IPS-18c (cell line): ENCODE measurements at regions not wholly inside any gene's neighbourhood (a gene's known extent, or its start where the extent isn't known, plus 50 kb on each side); places are given as distances from the start of the nearest gene placed in this dataset.

ENCODE experiments used
- H3K4me3 ChIP-seq: 2 replicates; pipeline ENCODE4 v1.7.0; 2013; ENCODE audit warnings: low read depth, mild to moderate bottlenecking, low read length, moderate library complexity; ENCODE audit not compliant: insufficient read depth
- H3K9me3 ChIP-seq: one replicate; pipeline ENCODE4 v1.6.1; 2013; ENCODE audit warnings: mild to moderate bottlenecking, low read length, moderate library complexity; ENCODE audit not compliant: control insufficient read depth, insufficient read depth

DNA sequence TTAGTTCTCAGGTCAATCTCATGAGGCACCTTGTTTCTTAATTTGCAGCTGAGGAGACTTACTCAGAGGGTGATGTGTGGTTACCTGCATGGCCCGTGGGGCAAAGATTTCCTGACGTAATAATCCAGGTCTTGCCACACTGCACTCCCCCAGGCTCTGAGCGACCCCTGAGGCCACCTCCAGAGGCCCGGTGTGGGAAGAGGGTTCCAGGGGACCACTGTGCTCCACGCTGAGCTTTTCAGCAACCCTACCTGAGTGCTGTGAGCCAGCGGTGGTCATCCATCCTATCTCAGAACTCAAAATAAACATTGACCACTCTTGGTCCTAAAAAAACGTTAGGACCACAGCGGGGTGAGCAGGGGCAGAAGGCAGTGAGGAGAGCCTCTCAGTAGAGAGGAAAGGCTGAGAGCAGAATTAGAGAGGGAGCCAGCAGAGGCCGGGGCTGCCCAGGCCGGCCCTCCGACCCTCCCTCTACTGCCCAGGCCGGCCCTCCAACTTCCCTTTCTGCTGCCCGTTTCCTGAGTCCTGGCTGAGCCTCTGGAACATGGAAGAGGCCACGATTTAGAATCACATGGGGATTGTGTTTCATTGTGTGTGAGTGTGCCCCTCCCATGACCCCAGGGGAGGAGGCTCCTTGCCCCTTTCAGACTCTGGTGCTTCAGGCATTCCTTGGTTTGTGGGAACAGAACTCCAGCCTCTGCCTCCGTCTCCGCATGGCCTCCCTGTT lies 188.2 kb upstream of the DIO3 start:
- Histone ChIP-seq H3K9me3 (peaks cover 2% of the 10 kb centered on the region), H3K4me3 (no peak overlapping the region)

DNA sequence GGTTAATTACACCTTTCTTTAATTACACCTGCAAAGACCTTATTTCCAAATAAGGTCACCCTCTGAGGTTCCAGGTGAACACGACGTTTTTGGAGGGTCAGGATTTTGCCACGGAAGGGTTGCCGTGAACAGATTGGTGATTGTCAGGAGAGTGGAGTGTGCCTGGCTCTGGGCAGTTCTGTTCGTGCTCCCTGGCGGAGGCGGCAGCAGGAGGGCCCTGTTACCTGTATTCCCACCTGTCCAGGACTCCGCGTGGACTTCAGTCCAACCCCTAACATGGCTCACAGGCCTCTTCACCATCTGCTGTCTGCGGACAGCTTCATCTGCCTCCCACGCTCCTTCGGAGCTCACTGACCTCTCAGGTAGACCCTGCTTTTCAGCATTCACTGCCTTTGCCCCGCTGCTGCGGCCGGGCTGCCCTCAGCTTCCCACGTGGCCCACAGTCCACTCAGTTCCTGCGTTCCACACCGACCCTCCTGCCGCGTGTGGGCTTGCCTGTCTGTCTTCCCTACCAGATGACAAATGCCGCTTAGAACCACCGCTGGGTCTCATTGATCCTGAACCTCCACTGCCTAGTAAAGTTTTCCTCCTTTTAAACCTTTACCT lies 187.5 kb upstream of the DIO3 start:
- Histone ChIP-seq H3K9me3 (peaks cover 2% of the 10 kb centered on the region), H3K4me3 (no peak overlapping the region)

DNA sequence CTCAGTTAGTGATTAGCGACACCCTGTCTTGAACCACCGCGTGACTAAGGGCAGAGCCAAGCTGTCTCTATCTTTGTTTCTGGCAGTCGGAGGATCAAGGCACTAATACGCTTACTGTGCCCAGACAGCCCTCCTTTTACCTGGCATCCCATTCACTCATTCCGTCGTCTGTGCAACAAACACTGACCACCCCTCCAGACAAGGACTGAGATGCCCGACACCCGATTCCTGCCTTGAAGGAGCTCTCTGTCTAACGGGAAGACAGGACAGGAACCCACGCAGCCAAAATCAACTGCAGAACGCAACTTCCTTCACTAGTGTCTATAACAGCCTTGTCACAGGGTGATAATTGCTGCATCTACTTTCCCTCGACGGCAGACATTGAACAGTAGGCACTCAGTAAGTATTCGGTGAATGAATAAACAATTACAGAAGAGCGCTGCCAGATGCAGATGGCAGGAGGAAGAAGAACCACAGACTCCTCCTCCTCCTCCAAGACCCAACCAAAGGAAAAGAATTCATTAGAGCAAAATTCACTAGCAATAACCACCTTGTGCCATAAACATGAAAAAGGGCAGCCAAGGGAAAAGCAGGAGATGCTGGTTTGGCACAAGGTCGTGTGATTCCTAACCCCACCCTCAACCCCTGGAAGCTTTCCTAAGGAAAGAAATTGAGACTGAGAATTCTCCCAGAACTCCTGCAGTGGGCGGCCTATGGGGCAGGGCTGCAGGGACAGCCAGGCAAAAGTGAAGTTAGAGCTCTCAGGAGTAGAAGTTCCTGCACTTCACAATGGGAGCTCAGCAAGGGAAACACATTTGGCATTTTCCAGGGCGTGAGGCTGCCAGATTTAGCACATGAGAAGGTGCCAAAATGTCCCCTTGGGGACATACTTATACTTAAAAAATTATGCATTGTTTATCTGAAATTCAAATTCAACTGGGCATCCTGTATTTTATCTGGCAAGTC lies 186.6 kb upstream of the DIO3 start:
- Histone ChIP-seq H3K9me3 (peaks cover 2% of the 10 kb centered on the region), H3K4me3 (no peak overlapping the region)

DNA sequence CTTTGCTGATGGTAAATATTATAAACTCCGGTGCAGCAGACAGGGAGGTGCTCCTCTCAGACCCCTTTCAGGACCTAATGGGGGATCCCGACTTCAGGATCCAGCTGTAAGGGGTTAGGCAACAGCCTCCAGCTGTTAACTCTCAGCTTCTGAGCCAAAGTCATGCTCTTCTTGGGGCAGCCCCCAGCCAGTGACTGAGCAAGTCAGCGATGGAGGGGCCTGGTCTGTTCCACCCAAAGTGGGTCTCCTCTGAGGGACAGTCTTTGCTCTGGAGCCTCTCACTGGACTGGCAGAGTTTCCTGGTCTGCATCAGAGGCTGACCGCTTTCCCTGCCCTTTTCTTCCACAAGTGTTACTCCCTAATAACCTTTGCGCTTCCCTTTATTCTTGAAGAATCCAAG lies 184.2 kb upstream of the DIO3 start:
- Histone ChIP-seq H3K9me3 (peaks cover 5% of the 10 kb centered on the region), H3K4me3 (no peak overlapping the region)

DNA sequence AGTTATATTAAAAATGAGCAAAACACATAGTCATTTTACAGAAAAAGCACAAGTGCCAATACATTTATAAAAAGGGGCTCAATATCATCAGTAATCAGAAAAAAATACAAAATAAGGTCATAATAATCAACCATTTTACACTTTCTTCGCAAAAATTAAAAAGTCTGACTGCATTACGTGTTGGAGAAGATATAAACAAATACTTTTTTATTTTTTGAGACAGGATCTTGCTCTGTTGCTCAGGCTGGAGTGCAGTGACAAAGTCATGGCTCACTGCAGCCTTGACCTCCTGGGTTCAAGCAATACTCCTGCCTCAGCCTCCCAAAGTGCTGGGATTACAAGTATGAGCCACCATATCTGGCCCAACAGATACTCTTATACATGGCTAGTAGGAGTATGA lies 181.5 kb upstream of the DIO3 start:
- H3K9me3 ChIP-seq, result peaks cover 5% of the 10 kb centered on the region
- H3K4me3 ChIP-seq, result no peak overlapping the region

DNA sequence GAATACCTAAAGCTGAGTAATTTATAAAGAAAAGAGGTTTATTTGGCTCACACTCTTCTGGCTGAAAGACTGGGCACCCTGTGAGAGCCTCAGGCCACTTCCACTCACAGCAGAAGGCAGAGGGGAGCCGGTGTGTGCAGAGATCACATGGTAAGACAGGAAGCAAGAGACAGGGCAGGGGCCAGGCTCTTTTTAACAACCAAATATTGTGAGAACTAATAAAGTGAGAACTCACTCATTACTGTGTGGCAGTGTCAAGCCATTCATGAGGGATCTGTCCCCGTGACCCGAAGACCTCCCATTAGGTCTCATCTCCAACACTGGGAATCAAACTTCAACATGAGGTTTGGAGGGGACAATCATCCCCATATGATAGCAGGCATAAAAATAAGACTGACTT lies 180.8 kb upstream of the DIO3 start:
- Histone ChIP-seq H3K4me3 (no peak overlapping the region), H3K9me3 (peaks cover 5% of the 10 kb centered on the region)

DNA sequence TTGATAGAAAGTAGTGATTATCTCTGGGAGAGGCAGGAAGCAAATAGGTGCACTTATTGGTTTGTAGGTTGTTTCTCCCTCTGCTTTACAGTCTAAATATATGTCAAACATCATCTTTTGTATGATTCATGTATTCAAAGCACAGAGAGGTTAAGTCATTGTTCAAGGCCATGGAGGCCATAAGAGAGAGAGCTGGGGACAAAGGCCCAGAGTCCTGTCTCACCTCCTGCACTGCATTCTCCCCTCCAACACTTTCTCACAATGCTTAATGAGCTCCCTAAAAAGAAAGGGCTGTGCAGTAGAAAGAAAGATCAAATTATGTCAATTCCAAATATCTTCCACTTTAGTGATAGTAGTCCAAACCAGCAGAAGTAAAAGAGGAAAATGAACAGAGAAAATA lies 180.4 kb upstream of the DIO3 start:
- Histone ChIP-seq H3K4me3 (no peak overlapping the region), H3K9me3 (peaks cover 5% of the 10 kb centered on the region)

DNA sequence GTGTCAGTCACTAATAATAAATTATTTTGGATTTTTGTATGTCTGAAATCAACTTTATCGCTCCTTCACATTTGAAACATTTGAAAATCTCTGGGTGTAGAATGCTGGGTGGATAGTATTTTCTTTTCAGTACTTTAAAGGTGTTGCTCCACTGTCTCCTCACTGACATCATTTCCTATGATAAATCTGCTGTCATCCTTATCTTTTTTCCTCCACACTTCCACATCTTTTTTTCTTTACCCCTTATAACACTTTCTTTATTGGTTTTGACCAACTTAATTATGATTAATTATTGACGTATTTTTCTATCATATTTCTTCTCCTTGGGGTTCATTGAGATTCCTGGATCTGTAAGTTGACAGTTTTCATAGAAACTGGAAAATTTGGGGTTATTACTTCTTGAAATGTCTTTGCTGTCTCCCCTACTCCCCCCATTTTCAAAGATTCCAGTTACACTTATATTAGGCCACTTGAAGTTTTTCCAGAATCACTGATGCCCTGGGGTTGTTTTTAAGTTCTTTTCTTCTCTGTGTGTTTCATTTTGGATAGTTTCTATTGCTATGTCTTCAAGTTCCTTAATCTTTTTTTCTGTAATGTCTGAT lies 177.5 kb upstream of the DIO3 start:
- Histone ChIP-seq H3K9me3 (peaks cover 3% of the 10 kb centered on the region), H3K4me3 (no peak overlapping the region)

DNA sequence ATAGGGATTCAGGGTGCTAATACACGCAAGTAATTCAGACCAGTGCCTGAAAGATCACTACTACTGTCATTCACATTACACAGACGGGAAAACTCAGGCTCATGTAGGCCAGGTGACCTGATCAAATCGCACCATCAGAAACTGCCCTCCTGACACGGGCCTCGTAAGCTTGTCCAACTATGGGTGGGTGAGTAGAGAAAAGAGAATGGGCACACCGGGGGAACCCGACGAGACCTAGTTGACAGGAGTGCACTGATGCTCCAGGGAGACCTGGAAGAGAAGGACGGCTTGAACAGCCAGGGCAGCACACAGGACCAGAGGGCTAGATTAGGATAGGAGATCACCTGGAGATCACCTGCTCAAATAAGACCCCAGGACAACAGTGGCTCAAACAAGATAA lies 166.9 kb upstream of the DIO3 start:
- H3K4me3 ChIP-seq, result no peak overlapping the region
- peaks cover 5% of the 10 kb centered on the region for H3K9me3 ChIP-seq

DNA sequence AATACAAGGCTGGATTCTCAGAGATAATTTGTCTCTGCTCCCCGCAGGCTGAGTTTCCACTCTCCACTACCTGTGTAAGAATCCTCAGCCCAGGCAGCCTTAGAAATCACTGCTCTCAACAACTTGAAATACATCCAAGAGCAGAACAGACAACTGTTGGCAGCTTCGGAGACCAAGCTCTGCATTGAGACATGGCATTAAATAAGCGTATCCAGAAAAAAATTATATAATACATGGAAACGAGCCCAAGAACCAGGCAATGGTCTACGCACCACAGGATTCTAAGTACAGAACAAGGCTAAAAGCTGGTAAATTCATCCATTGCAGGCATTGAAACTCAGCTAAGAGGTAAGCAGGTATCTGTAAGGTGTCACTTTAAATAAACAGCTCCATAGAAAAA lies 165.5 kb upstream of the DIO3 start:
- H3K9me3 ChIP-seq, result peaks cover 5% of the 10 kb centered on the region
- no peak overlapping the region for H3K4me3 ChIP-seq

DNA sequence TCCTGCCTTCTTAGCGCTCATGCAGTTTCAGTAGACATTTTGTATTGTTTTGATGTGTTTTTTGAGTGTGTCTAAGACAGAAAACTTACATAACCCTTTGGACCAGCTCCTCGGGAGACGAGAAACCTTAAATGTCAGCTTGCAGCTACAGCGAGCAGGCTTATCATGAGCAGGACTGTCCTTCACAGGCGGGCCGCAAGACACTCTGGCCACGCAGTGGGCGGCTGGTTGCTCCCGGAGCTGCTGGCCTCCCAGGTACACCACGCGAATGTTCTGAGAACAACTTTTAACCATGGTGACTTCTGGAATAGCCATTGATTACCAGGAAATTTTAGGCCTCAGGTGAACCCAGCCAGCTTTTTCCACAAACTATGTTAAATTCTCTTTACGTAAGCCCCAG lies 164.1 kb upstream of the DIO3 start:
- Histone ChIP-seq H3K4me3 (no peak overlapping the region), H3K9me3 (peaks cover 5% of the 10 kb centered on the region)

DNA sequence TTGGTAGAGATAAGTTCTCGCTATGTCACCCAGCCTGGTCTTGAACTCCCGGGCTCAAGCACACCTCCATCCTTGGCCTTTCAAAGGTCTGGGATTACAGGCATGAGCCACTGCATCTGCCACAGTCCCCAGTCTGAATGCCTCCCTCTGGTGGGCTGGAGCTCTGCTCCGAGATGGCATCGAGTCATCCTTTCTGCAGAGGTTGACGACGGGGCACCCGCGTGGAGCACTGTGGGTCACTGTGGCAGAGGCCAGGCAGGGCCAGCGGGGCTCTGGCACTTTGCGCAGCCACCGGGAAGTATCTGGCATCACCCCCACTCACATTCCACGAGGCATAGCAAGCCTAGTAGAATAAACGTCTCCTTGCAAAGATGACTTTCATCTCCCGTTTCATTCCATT lies 163.3 kb upstream of the DIO3 start:
- Histone ChIP-seq H3K9me3 (peaks cover 5% of the 10 kb centered on the region), H3K4me3 (no peak overlapping the region)

DNA sequence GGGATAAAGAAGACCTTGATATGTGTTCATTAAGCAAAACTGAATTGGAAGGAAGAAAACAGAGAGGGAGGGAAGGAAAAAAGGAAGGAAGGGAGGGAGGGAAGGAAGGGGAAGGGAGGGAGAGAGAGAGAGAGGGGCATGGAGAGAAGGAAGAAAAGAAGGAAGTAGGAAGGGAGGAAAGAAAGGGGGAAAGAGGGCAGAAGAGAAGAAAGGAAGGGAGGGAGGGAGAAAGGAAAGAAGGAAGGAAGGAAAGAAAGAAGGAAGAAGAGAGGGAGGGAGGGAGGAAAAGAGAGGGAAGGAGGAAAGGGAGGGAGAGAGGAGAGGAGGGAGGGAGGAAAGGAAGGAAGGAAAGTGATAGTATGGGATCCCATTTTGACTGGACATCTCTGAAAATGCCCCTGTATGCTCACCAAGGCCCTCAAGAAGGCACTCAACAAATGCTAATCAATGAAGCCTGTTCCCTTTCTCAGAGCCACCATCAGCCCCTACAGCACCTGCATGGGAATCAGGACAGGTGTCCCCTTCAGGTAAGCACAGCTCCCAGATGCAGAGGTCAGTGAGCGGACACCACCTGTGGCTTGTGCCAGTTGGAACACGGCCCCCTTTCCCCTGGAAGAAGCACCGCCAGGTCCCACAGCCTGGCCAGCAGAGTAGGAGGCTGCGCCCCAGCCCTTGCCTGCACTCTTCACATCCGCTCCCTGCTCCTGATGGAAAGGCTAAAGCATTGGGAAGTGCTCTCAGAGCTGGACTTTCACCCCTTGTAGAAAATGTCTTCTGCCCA lies 161.4 kb upstream of the DIO3 start:
- H3K9me3 ChIP-seq, result peaks cover 5% of the 10 kb centered on the region
- H3K4me3 ChIP-seq, result no peak overlapping the region

DNA sequence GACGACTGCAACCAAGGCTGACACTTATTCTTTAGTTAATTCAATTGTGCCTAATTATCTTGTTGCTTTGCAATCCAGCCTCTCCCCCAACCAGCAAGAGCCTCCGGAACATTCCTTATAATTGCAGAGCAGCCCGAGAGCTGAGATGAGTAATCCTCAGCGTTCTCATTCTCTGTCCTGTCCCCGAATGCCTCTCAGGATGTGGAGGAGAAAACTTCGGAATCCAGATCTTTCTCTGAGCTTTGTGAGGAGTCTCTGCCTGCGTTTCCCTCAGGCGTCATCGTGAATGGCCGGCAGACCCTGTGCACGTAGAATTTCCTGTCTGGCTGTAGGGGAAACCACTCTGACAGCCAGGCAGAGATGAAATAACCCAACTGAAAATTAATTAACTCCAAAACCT lies 160.5 kb upstream of the DIO3 start:
- no peak overlapping the region for H3K4me3 ChIP-seq

DNA sequence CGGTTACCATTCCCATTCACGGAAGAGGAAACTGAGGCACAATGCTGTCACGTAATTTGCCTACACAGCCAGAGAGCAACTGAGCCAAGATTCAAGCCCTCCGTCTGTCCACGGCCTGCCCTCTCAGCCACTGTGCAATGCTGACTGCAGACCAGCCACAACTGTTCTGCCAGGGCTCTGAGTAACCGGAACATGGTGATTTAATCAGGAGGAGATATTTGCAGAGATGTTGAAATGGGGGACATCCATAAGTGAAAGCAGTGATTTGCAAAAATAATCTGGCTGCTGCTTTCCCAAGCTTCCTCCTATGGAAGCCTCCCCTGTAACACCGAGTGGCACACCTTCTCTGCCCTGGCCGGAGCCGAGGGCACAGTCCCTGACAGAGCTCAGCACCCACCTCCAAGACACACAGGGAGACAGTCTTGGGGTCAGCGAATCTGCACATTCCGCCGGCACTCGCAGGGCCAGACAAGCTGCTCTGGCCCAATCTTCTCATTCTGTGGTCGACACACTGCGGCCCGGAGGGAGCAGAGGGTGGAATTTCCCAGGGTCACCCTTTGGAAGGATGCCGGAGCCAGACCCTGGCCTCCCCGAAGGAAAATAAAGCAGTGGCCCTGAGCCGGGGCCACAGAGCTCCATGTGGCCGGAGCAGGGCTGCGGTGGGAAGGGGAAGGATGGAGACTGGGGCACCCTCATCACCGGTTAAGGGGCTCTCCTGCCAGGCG lies 158.2 kb upstream of the DIO3 start:
- Histone ChIP-seq H3K9me3 (no peaks in the 10 kb centered on the region), H3K4me3 (no peak overlapping the region)

More for the DNA sequence above, 160.5 kb upstream of the DIO3 start:
- peaks cover 2% of the 10 kb centered on the region for H3K9me3 ChIP-seq

DNA sequence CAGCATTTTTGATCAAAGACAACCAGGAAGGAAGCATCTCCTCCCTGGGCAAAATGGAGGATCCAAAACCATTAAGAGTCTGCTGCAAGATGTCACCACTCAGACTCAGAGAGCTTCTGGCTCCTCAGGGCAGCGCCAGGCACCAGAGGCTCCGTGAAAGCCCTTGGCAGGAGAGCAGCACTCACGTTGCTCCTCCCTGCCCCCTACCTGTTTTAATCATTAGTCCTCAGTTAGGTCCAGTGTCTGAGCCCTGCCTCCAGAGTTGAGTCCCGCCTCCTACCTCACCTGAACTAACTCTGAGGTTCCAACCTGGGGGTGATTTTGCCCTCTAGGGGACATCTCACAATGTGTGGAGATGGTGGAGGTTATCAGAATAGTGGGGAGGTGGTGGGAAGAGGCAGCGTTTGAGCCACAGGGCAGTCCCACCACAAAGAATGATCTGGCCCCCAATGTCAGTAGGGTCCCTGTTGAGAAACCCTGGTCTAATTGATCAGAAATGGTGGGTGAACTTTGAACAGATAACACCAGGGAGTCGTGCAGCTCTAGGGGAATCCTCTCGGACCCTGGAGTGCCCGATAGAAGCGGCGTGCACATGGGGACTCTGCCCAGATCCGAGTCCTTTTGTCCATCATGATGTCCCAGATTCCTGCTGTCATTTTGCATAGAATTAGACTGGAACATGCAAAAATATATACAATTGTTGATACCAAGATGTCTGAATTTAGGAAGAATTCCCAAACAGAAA lies 156.7 kb upstream of the DIO3 start:
- no peaks in the 10 kb centered on the region for H3K9me3 ChIP-seq
- H3K4me3 ChIP-seq, result no peak overlapping the region
